ENCODE measurements at regions not wholly inside any gene's neighbourhood (a gene's known extent, or its start where the extent isn't known, plus 50 kb on each side); places are given as distances from the start of the nearest gene placed in this dataset.

DNA sequence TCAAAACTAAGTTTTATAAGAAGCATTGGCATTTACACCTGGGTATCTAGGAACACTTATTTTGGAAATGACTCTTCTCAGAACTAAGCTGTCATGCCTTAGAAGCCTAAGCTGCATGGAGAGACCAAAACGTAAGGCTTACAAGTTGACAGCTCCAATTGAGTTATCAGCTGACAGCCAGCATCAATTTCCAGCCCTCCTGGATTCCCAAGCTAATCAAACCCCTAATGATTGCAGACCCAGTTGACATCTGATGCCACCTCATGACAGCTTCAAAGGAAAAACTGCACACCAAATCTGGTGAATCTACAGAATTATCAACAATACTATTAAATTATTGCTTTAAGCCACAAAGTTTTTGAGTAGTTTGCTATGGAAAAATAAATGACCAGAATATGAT is 187.6 kb upstream of the PRMT6 start:
- TF ChIP-seq, protein P1, sequence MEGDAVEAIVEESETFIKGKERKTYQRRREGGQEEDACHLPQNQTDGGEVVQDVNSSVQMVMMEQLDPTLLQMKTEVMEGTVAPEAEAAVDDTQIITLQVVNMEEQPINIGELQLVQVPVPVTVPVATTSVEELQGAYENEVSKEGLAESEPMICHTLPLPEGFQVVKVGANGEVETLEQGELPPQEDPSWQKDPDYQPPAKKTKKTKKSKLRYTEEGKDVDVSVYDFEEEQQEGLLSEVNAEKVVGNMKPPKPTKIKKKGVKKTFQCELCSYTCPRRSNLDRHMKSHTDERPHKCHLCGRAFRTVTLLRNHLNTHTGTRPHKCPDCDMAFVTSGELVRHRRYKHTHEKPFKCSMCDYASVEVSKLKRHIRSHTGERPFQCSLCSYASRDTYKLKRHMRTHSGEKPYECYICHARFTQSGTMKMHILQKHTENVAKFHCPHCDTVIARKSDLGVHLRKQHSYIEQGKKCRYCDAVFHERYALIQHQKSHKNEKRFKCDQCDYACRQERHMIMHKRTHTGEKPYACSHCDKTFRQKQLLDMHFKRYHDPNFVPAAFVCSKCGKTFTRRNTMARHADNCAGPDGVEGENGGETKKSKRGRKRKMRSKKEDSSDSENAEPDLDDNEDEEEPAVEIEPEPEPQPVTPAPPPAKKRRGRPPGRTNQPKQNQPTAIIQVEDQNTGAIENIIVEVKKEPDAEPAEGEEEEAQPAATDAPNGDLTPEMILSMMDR (IDR thresholded peaks at IDR 0.05; ENCODE audit: borderline replicate concordance, extremely low read depth, low read length, poor library complexity, severe bottlenecking) = no peak
- no peak for TF ChIP-seq EZH2 (IDR thresholded peaks at IDR 0.05; ENCODE audit: borderline replicate concordance, low read depth, low read length, severe bottlenecking)
- ATAC-seq (ENCODE audit: insufficient read depth, low read depth) = no peak

DNA sequence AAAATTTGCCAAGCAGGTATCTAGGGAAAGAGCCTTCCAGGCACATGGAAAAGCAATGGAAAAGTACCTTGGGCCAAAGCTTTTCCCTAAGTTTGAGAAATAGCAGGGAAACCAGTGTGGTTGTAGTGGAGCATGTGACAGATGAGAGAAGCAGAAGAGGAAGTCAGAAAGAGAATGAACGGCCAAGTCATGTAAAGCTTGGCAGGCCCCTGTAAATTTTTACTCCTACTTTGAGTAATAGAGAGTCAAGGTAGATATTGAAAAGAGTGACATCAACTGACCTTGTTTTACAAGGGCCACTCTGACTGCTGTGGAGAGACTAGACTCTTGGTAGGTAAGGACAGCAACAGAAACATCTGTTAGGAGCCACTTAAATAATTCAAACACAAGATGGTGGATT is 180.9 kb upstream of the PRMT6 start:
- no peak for ATAC-seq (ENCODE audit: insufficient read depth, low read depth)
- Histone ChIP-seq H2AFZ (ENCODE audit: low read depth, low read length) (no peak overlapping the region), H3K9me3 (ENCODE audit: insufficient read depth, low read length, severe bottlenecking) (no peaks in the 10 kb centered on the region), H3K4me2 (ENCODE audit: insufficient read depth, low read length) (no peak overlapping the region), H3K9ac (ENCODE audit: low read depth, low read length) (no peak overlapping the region), H4K20me1 (ENCODE audit: insufficient read depth, low read length) (no peaks in the 10 kb centered on the region), H3K27me3 (ENCODE audit: insufficient read depth, low read length, poor library complexity) (no peaks in the 10 kb centered on the region), H3K27ac (ENCODE audit: low read length) (no peak overlapping the region), H3K79me2 (ENCODE audit: insufficient read depth, low read length) (no peaks in the 10 kb centered on the region), H3K4me1 (ENCODE audit: insufficient read depth, low read length) (no peaks in the 10 kb centered on the region), H3K4me3 (ENCODE audit: low read depth in 1 of 2, low read length in 2 of 2) (no peak overlapping the region), H3K36me3 (ENCODE audit: insufficient read depth, low read length) (no peaks in the 10 kb centered on the region)
- DNase-seq = no peak
- TF ChIP-seq EZH2 (IDR thresholded peaks at IDR 0.05; ENCODE audit: borderline replicate concordance, low read depth, low read length, severe bottlenecking) = no peak
- TF ChIP-seq, protein P1 (IDR thresholded peaks at IDR 0.05; ENCODE audit: borderline replicate concordance, extremely low read depth, low read length, poor library complexity, severe bottlenecking) = no peak

More for the DNA sequence above, 187.6 kb upstream of the PRMT6 start:
- DNase-seq = no peak
- Histone ChIP-seq H3K4me1 (ENCODE audit: insufficient read depth, low read length) (no peaks in the 10 kb centered on the region), H3K4me3 (ENCODE audit: low read depth in 1 of 2, low read length in 2 of 2) (no peak overlapping the region), H4K20me1 (ENCODE audit: insufficient read depth, low read length) (no peaks in the 10 kb centered on the region), H2AFZ (ENCODE audit: low read depth, low read length) (no peak overlapping the region), H3K36me3 (ENCODE audit: insufficient read depth, low read length) (no peaks in the 10 kb centered on the region), H3K27ac (ENCODE audit: low read length) (no peak overlapping the region), H3K4me2 (ENCODE audit: insufficient read depth, low read length) (no peak overlapping the region), H3K27me3 (ENCODE audit: insufficient read depth, low read length, poor library complexity) (no peaks in the 10 kb centered on the region), H3K9me3 (ENCODE audit: insufficient read depth, low read length, severe bottlenecking) (no peaks in the 10 kb centered on the region), H3K79me2 (ENCODE audit: insufficient read depth, low read length) (no peaks in the 10 kb centered on the region), H3K9ac (ENCODE audit: low read depth, low read length) (no peak overlapping the region)

DNA sequence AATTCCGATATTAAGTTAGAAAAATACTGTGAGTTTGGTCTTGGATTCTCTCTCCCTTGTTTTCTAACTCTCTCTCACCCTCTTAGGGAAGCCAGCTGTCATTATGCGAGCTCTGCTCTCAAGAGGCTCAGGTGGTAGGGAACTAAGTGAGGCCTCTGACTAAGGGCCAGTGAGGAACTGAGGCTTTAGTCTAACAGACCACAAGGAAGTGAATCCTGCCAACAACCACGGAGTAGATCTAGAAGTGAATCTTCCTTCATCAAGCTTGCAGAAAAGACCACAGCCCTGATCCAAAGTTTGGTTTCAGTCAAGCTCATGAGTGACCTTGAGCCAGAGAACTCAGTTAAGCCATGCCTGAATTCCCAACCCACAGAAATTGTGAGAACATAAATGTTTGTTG is 180.1 kb upstream of the PRMT6 start:
- DNase-seq (no peak), ATAC-seq (ENCODE audit: insufficient read depth, low read depth) (no peak)
- Histone ChIP-seq H3K9me3 (ENCODE audit: insufficient read depth, low read length, severe bottlenecking) (no peaks in the 10 kb centered on the region), H4K20me1 (ENCODE audit: insufficient read depth, low read length) (no peaks in the 10 kb centered on the region), H2AFZ (ENCODE audit: low read depth, low read length) (no peak overlapping the region), H3K4me2 (ENCODE audit: insufficient read depth, low read length) (no peak overlapping the region), H3K9ac (ENCODE audit: low read depth, low read length) (no peak overlapping the region), H3K4me3 (ENCODE audit: low read depth in 1 of 2, low read length in 2 of 2) (no peak overlapping the region), H3K4me1 (ENCODE audit: insufficient read depth, low read length) (no peaks in the 10 kb centered on the region), H3K27ac (ENCODE audit: low read length) (no peak overlapping the region), H3K79me2 (ENCODE audit: insufficient read depth, low read length) (no peaks in the 10 kb centered on the region), H3K36me3 (ENCODE audit: insufficient read depth, low read length) (no peaks in the 10 kb centered on the region), H3K27me3 (ENCODE audit: insufficient read depth, low read length, poor library complexity) (no peaks in the 10 kb centered on the region)
- TF ChIP-seq EZH2 (IDR thresholded peaks at IDR 0.05; ENCODE audit: borderline replicate concordance, low read depth, low read length, severe bottlenecking) = no peak
- TF ChIP-seq, protein P1 (IDR thresholded peaks at IDR 0.05; ENCODE audit: borderline replicate concordance, extremely low read depth, low read length, poor library complexity, severe bottlenecking) = no peak

DNA sequence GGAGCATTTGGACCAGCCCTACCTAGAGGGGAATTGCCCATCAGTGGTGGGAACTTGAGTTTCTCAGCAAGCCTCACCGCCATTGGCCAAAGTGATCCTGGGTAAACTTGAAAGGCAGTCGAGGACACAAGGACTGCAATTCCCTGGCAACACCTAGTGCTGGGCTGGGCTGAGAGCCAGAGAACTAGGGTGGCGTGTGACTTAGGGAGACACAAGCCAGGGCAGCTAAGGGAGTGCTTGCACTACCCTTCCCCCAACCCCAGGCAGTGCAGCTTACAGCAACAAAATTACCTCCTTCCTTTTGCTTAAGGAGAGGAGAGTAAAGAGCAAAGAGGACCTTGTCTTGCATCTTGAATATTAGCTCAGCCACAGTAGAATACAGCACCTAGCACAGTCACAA is 176.9 kb upstream of the PRMT6 start:
- ATAC-seq (ENCODE audit: insufficient read depth, low read depth) (no peak), DNase-seq (no peak)
- Histone ChIP-seq H3K9ac (ENCODE audit: low read depth, low read length) (no peak overlapping the region), H3K4me3 (ENCODE audit: low read depth in 1 of 2, low read length in 2 of 2) (no peak overlapping the region), H3K79me2 (ENCODE audit: insufficient read depth, low read length) (no peaks in the 10 kb centered on the region), H4K20me1 (ENCODE audit: insufficient read depth, low read length) (no peaks in the 10 kb centered on the region), H3K27me3 (ENCODE audit: insufficient read depth, low read length, poor library complexity) (no peaks in the 10 kb centered on the region), H3K9me3 (ENCODE audit: insufficient read depth, low read length, severe bottlenecking) (no peaks in the 10 kb centered on the region), H2AFZ (ENCODE audit: low read depth, low read length) (no peak overlapping the region), H3K36me3 (ENCODE audit: insufficient read depth, low read length) (no peaks in the 10 kb centered on the region), H3K27ac (ENCODE audit: low read length) (no peak overlapping the region), H3K4me2 (ENCODE audit: insufficient read depth, low read length) (no peak overlapping the region), H3K4me1 (ENCODE audit: insufficient read depth, low read length) (no peaks in the 10 kb centered on the region)
- TF ChIP-seq EZH2 (IDR thresholded peaks at IDR 0.05; ENCODE audit: borderline replicate concordance, low read depth, low read length, severe bottlenecking) = no peak
- TF ChIP-seq, protein P1 (IDR thresholded peaks at IDR 0.05; ENCODE audit: borderline replicate concordance, extremely low read depth, low read length, poor library complexity, severe bottlenecking) = no peak
